Left lung (tissue), 4 donors: ENCODE measurements at regions not wholly inside any gene's neighbourhood (a gene's known extent, or its start where the extent isn't known, plus 50 kb on each side); places are given as distances from the start of the nearest gene placed in this dataset.
A peak's percentile ranks its signal among the peaks of the same experiment; 100 is the strongest.

Source experiments
- ATAC-seq: fragments of 200-7000 bp; cut with Tn5 transposase; one replicate; pipeline ENCODE4 v1.9.1; 2020; ENCODE audit warnings: moderate library complexity
- DNase-seq, 4 donors: peaks; one replicate each; pipeline ENCODE4 v3.0.0-alpha.2; 2013 to 2020
- H3K27ac ChIP-seq, 2 donors: fragments of 200-600 bp; sonication (generic) in 1 of 2; one replicate each; pipeline versions ENCODE4 v1.5.0 to v1.8.0; 2020 to 2021
- H3K27me3 ChIP-seq, 2 donors: fragments of 200-600 bp; sonication (generic) in 1 of 2; one replicate each; pipeline versions ENCODE4 v1.5.0 to v1.8.0; 2020 to 2021
- H3K36me3 ChIP-seq, 2 donors: fragments of 200-600 bp; sonication (generic) in 1 of 2; one replicate each; pipeline versions ENCODE4 v1.5.0 to v1.8.0; 2020 to 2021
- H3K4me1 ChIP-seq, 2 donors: fragments of 200-600 bp; one replicate each; pipeline ENCODE4 v1.8.0; 2021
- H3K4me3 ChIP-seq, 2 donors: fragments of 200-600 bp; sonication (generic) in 1 of 2; one replicate each; pipeline versions ENCODE4 v1.5.0 to v1.8.0; 2020 to 2021; ENCODE audit warnings: mild to moderate bottlenecking in 1 of 2
- H3K9me3 ChIP-seq, 2 donors: fragments of 200-600 bp; sonication (generic) in 1 of 2; one replicate each; pipeline versions ENCODE4 v1.5.0 to v1.8.0; 2020 to 2021
- CTCF ChIP-seq, 2 donors: fragments of 200-600 bp; sonication (generic) in 1 of 2; IDR thresholded peaks; one replicate each; pipeline versions ENCODE4 v1.5.0 to v1.8.0; 2021; ENCODE audit warnings: antibody characterized with exemption in 2 of 2
- intact Hi-C, 2 donors: fragments of 100-400 bp; cut with DNase I; formaldehyde crosslinking; loops; one replicate each; pipeline versions ENCODE4 v1.11.2 to v1.14.2; 2022
- donor health status: DM: no; HTN: yes; CAD: no.
- donor health status: DM: no; HTN: no; CAD: no.

GRCh38 chr20:56181583-56181982, 66.9 kb upstream of the MC3R start:
- Histone ChIP-seq H3K4me3 (no peak overlapping the region), H3K27ac (no peak overlapping the region), H3K36me3 (no peaks in the 10 kb centered on the region), H3K27me3 (peaks cover 0 to 26% of the 10 kb centered on the region in 2 donors), H3K9me3 (no peaks in the 10 kb centered on the region), H3K4me1 (no peaks in the 10 kb centered on the region)
- DNase-seq (no peak), ATAC-seq (peak; percentile 35)
- no peak for TF ChIP-seq CTCF (IDR thresholded peaks at IDR 0.05)
- intact Hi-C loops, result no loop called here

GRCh38 chr20:56187534-56188165, 60.9 kb upstream of the MC3R start:
- intact Hi-C loops, result no loop called here
- Histone ChIP-seq H3K9me3 (no peaks in the 10 kb centered on the region), H3K4me1 (no peaks in the 10 kb centered on the region), H3K27ac (no peak overlapping the region), H3K4me3 (no peak overlapping the region), H3K36me3 (no peaks in the 10 kb centered on the region), H3K27me3 (no peaks in the 10 kb centered on the region)
- DNase-seq, result peak in 1 of 4 donors; percentile 16
- no peak for ATAC-seq
- no peak for TF ChIP-seq CTCF (IDR thresholded peaks at IDR 0.05)

GRCh38 chr20:56194042-56194441, 54.5 kb upstream of the MC3R start:
- intact Hi-C loops, result no loop called here
- Histone ChIP-seq H3K4me1 (no peaks in the 10 kb centered on the region), H3K9me3 (peaks cover 0 to under 1% of the 10 kb centered on the region in 2 donors), H3K27ac (no peak overlapping the region), H3K27me3 (no peaks in the 10 kb centered on the region), H3K36me3 (no peaks in the 10 kb centered on the region), H3K4me3 (no peak overlapping the region)
- TF ChIP-seq CTCF (IDR thresholded peaks at IDR 0.05), result no peak
- DNase-seq (no peak), ATAC-seq (no peak)

GRCh38 chr20:56195946-56196345, 52.6 kb upstream of the MC3R start:
- H3K9me3 ChIP-seq, result peaks cover 0 to 20% of the 10 kb centered on the region in 2 donors
- intact Hi-C loops, result no loop called here
- no peak for DNase-seq
- no peaks in the 10 kb centered on the region for H3K4me1 ChIP-seq
- no peaks in the 10 kb centered on the region for H3K36me3 ChIP-seq
- no peak overlapping the region for H3K27ac ChIP-seq
- H3K4me3 ChIP-seq, result no peak overlapping the region
- no peak for ATAC-seq
- TF ChIP-seq CTCF (IDR thresholded peaks at IDR 0.05), result no peak
- H3K27me3 ChIP-seq, result no peaks in the 10 kb centered on the region
